Adrenal gland (tissue), 9 donors: ENCODE measurements at regions not wholly inside any gene's neighbourhood (a gene's known extent, or its start where the extent isn't known, plus 50 kb on each side); places are given as distances from the start of the nearest gene placed in this dataset.
A peak's percentile ranks its signal among the peaks of the same experiment; 100 is the strongest.

Source experiments
- DNase-seq, 7 donors: peaks; one replicate each; pipeline ENCODE4 v3.0.0-alpha.2; 2019 to 2020
- H3K27ac ChIP-seq, 5 donors: fragments of 200-600 bp; sonication (generic) in 4 of 5; 1 replicate in 3 of 5; 2 replicates in 2 of 5; pipeline versions ENCODE4 v1.5.1 to v1.8.0; 2016 to 2020; ENCODE audit warnings: mild to moderate bottlenecking in 1 of 5
- H3K27me3 ChIP-seq: fragments of 200-600 bp; 2 replicates; pipeline ENCODE4 v1.8.0; 2021
- H3K36me3 ChIP-seq, 2 donors: fragments of 200-600 bp; replicated peaks in 1 of 2; 1 replicate in 1 of 2; 2 replicates in 1 of 2; pipeline versions ENCODE4 v1.5.1 to v1.8.0; 2018 to 2022
- H3K4me1 ChIP-seq, 2 donors: fragments of 200-600 bp; replicated peaks in 1 of 2; 1 replicate in 1 of 2; 2 replicates in 1 of 2; pipeline versions ENCODE4 v1.5.1 to v1.8.0; 2018 to 2021
- H3K4me3 ChIP-seq, 4 donors: fragments of 200-600 bp; sonication (generic) in 3 of 4; one replicate each; pipeline ENCODE4 v1.5.1; 2016 to 2018
- H3K9me3 ChIP-seq, 3 donors: fragments of 200-600 bp; sonication (generic) in 1 of 3; replicated peaks in 1 of 3; 1 replicate in 2 of 3; 2 replicates in 1 of 3; pipeline versions ENCODE4 v1.5.1 to v1.8.0; 2016 to 2021
- POLR2A ChIP-seq, 2 donors: fragments of 450-650 bp; IDR thresholded peaks; one replicate each; pipeline ENCODE4 v1.6.1; 2017; ENCODE audit warnings: antibody characterized with exemption in 2 of 2, mild to moderate bottlenecking in 2 of 2, moderate library complexity in 1 of 2
- WGBS, 4 donors: extraction: QIAGEN DNeasy Blood & Tissue Kit in 2 of 4; methylation state at CpG; one replicate each; pipeline versions ENCODE4 v1.1.5 to v1.1.7; 2013 to 2017; 5-methylcytosine and 5-hydroxymethylcytosine counted together
- intact Hi-C, 2 donors: fragments of 100-400 bp; cut with DNase I; formaldehyde crosslinking; loops; one replicate each; pipeline versions ENCODE4 v1.14.1 to v1.15.0; 2022 to 2023
- TF ChIP-seq, protein P1 (sequence below), 6 experiments: fragments of 450-650 bp in 4 of 6; fragments of 200-600 bp in 2 of 6; sonication (generic) in 1 of 6; IDR thresholded peaks; 1 replicate in 5 of 6; 2 replicates in 1 of 6; pipeline versions ENCODE4 v1.5.1 to v1.8.0; 2016 to 2021; ENCODE audit warnings: antibody characterized with exemption in 6 of 6, mild to moderate bottlenecking in 2 of 6, moderate library complexity in 1 of 6
- donor health status: healthy with polysubstance abuse.
- donor health status: Bipolar disorder and iron deficiency.
- donor health status: DM: yes; HTN: yes; CAD: no.
- donor health status: DM: no; HTN: no; CAD: no.
- donor health status: DM: no; HTN: no; CAD: no.

DNA sequence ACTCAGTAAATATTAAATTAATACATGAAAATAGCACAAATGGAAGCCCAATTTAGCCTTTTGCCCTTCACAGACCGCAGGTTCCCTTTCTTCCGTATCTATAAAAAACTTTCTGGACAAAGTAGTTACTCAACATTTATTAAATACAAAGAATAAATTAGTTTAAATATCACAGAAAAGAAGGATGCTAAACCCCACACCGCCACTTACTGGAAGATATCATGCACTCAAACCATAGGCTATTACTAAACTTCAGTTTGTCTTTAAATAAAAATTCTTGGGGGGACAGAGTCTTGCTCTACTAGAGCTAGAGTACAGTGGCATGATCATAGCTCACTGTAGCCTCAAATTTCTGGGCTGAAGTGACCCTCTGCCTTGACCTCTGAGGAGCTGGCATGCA lies 120.7 kb upstream of the FHL2 start:
- no peaks in the 10 kb centered on the region for H3K36me3 ChIP-seq
- H3K27me3 ChIP-seq = no peaks in the 10 kb centered on the region
- no peak for DNase-seq
- WGBS, 4 donors = 64 to 75% (median 67%) methylated on average over 3 of the region's 3 CpGs
- no peak overlapping the region for H3K27ac ChIP-seq
- intact Hi-C loops = loop anchor here (5.0 kb wide), 2 partner anchors 77 to 147 kb away; no protein-coding TSS in a partner anchor
- peaks cover 0 to 9% of the 10 kb centered on the region in 2 donors for H3K4me1 ChIP-seq
- no peaks in the 10 kb centered on the region for H3K9me3 ChIP-seq
- TF ChIP-seq, protein P1, sequence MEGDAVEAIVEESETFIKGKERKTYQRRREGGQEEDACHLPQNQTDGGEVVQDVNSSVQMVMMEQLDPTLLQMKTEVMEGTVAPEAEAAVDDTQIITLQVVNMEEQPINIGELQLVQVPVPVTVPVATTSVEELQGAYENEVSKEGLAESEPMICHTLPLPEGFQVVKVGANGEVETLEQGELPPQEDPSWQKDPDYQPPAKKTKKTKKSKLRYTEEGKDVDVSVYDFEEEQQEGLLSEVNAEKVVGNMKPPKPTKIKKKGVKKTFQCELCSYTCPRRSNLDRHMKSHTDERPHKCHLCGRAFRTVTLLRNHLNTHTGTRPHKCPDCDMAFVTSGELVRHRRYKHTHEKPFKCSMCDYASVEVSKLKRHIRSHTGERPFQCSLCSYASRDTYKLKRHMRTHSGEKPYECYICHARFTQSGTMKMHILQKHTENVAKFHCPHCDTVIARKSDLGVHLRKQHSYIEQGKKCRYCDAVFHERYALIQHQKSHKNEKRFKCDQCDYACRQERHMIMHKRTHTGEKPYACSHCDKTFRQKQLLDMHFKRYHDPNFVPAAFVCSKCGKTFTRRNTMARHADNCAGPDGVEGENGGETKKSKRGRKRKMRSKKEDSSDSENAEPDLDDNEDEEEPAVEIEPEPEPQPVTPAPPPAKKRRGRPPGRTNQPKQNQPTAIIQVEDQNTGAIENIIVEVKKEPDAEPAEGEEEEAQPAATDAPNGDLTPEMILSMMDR (IDR thresholded peaks at IDR 0.05) = no peak
- TF ChIP-seq POLR2A (IDR thresholded peaks at IDR 0.05) = no peak
- no peak overlapping the region for H3K4me3 ChIP-seq

DNA sequence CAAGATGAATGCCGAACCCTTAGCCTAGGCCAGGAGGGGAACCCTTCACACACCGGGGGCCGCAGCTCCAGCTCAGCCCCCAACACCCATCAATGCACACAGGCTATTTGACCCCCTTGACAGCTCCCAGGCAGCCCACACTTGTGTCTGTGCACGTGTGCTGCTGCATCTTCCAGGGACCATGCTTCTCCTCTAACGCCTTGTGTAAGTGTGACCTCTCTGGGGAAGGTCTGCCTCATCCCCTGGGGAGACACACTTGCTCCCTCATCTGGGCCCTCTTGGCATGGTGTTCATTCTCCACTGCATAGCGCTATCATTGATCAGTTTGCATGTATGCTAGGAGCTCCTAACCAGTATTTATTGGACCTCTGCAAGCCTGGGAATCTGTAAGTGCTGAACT lies 120.0 kb upstream of the FHL2 start:
- intact Hi-C loops = loop anchor here (5.0 kb wide), 2 partner anchors 77 to 147 kb away; no protein-coding TSS in a partner anchor
- Histone ChIP-seq H3K36me3 (no peaks in the 10 kb centered on the region), H3K27me3 (no peaks in the 10 kb centered on the region), H3K4me1 (peaks cover 0 to 9% of the 10 kb centered on the region in 2 donors), H3K27ac (peak overlapping the region in 1 of 5 donors; percentile 28), H3K4me3 (no peak overlapping the region), H3K9me3 (no peaks in the 10 kb centered on the region)
- TF ChIP-seq, protein P1 (IDR thresholded peaks at IDR 0.05) = no peak
- 89 to 93% (median 91%) methylated on average over 6 of the region's 6 CpGs for WGBS, 4 donors
- no peak for DNase-seq

DNA sequence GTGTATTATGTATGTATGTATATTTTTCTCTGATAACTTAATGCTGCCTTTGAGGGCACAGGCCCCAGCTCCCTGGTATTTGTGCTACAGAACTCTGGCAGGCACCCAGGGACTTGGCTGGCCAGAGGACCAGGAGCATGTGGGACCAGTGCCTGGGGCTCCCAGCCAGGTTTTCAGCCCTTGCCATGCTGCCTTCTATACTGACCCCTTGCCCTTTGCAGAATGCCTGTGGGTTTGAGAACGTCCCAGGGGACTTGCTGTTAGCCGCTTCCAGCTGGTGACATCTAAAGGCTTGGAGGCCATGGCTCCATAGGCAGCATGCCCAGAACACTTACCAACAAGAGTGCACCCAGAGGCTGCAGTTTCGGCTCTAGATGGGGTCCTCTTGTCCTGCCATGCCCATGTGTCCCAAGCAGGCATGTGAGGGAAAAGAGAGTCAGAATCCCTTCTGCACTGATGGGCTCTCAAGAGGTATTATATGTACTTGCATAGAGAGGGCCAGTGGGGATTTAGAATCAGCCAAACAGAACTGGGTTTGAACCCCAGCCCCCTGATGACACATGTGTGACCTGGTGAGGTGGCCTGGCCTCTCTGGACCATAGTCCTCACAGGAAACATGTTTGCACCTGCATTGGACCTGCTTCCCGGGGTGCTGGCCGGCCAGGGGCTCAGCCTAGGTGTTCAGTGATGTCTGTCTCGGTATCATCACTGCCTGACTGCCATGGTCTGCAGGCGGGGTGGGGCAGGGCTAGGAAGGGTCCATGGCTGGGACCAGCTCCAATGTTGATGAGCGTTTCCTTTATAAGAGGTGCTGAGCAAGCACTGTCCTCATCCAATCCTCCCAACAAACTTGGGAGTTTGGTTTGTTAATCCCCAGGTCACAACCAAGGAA lies 119.2 kb upstream of the FHL2 start:
- Histone ChIP-seq H3K36me3 (no peaks in the 10 kb centered on the region), H3K4me3 (no peak overlapping the region), H3K27me3 (no peaks in the 10 kb centered on the region), H3K4me1 (peaks cover 0 to 9% of the 10 kb centered on the region in 2 donors), H3K9me3 (no peaks in the 10 kb centered on the region), H3K27ac (peak overlapping the region in 1 of 5 donors; percentile 54)
- intact Hi-C loops = loop anchor here (5.0 kb wide), 2 partner anchors 76 to 146 kb away; no protein-coding TSS in a partner anchor
- peak; percentile 49 to 84 (median 74) for DNase-seq
- WGBS, 4 donors = 64 to 86% (median 78%) methylated on average over 4 to 8 of the region's 8 CpGs
- no peak for TF ChIP-seq POLR2A (IDR thresholded peaks at IDR 0.05)
- TF ChIP-seq, protein P1 (IDR thresholded peaks at IDR 0.05) = no peak

DNA sequence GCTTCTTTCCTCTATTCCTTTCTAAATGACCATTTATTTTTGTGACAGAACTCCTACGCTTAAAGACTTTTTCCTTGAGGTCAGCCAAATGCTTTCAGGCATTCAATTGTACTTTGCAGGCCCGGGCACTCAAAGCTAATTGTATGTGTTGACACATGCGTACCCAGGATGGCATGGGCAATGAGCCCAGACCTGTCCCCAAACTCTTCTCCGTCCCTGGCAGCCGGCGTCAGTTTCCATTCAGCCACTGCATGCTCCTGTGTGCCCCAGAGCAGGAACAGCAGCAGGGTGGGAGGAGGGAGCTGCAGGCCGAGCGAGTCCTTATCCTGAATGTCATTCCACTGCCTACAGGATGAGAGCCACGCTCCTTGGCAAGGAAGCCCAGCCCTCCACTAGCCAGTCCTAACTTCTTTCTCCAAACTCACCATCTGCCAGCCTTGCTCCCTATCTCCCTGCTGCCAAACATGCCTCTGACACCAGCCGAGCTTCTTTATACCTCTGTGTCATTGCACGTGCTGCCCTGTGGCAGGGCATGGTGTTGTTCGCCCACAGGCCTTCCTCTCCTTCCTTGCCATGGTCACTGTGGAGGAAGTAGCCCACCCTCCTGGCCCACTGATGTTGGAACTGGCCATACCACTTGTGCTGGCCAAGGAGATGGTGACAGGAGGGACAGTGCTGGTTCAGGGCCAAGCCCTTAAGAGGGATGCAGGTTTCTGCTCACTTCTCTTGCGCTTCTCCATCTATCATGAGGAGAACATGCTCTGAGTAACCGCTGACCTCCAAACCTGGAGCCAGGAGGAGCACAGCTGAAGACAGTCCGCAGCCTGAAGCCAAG lies 116.9 kb upstream of the FHL2 start:
- no peak for TF ChIP-seq POLR2A (IDR thresholded peaks at IDR 0.05)
- TF ChIP-seq, protein P1 (IDR thresholded peaks at IDR 0.05) = no peak
- DNase-seq = no peak
- 83 to 89% (median 85%) methylated on average over 15 of the region's 15 CpGs for WGBS, 4 donors
- H3K4me1 ChIP-seq = peaks cover 4 to 17% of the 10 kb centered on the region in 2 donors
- no peaks in the 10 kb centered on the region for H3K9me3 ChIP-seq
- intact Hi-C loops = loop anchor here (5.0 kb wide), 2 partner anchors 73 to 143 kb away; no protein-coding TSS in a partner anchor
- H3K4me3 ChIP-seq = no peak overlapping the region
- H3K27me3 ChIP-seq = no peaks in the 10 kb centered on the region
- no peak overlapping the region for H3K27ac ChIP-seq
- no peaks in the 10 kb centered on the region for H3K36me3 ChIP-seq
